Keratinocyte (primary cell): ENCODE measurements at regions not wholly inside any gene's neighbourhood (a gene's known extent, or its start where the extent isn't known, plus 50 kb on each side); places are given as distances from the start of the nearest gene placed in this dataset.

Experiments
- DNase-seq: peaks from one replicate; pipeline ENCODE4 v3.0.0-alpha.2; 2011; ENCODE audit warnings: low read depth, missing footprints, low spot score
- FAIRE-seq: peaks from 2 replicates; lab custom pipeline; 2011; peaks lifted over from hg19 to GRCh38; lab: Jason Lieb, UNC
- H2AFZ ChIP-seq: 2 replicates; pipeline ENCODE4 v1.6.0; 2012; ENCODE audit warnings: low read length, control low read depth, inconsistent platforms; ENCODE audit not compliant: control insufficient read depth
- H3K27ac ChIP-seq: 2 replicates; pipeline ENCODE4 v1.5.1; 2011; ENCODE audit warnings: low read length; ENCODE audit not compliant: control insufficient read depth, insufficient read depth
- H3K27me3 ChIP-seq: 3 replicates; pipeline ENCODE4 v1.6.0; 2011; ENCODE audit warnings: low read length; ENCODE audit not compliant: control insufficient read depth, insufficient read depth; ENCODE audit errors: extremely low read depth
- H3K36me3 ChIP-seq, 2 experiments: 2 replicates in 1 of 2; 3 replicates in 1 of 2; pipeline ENCODE4 v1.5.1; 2011; ENCODE audit warnings: low read length in 2 of 2, mild to moderate bottlenecking in 1 of 2; ENCODE audit not compliant: control insufficient read depth in 2 of 2, insufficient read depth in 2 of 2; ENCODE audit errors: extremely low read depth in 1 of 2
- H3K4me1 ChIP-seq: 3 replicates; pipeline ENCODE4 v1.5.1; 2011; ENCODE audit warnings: low read length; ENCODE audit not compliant: control insufficient read depth, insufficient read depth; ENCODE audit errors: extremely low read depth
- H3K4me2 ChIP-seq: 3 replicates; pipeline ENCODE4 v1.6.0; 2011; ENCODE audit warnings: low read depth, low read length; ENCODE audit not compliant: control insufficient read depth, insufficient read depth; ENCODE audit errors: extremely low read depth
- H3K4me3 ChIP-seq, 3 experiments: fragments of 200-600 bp in 1 of 3; sonication (generic) in 1 of 3; 2 replicates in 2 of 3; 3 replicates in 1 of 3; pipeline ENCODE4 v1.5.1; 2011 to 2016; ENCODE audit warnings: low read length in 3 of 3, mild to moderate bottlenecking in 3 of 3, control low read depth in 2 of 3, inconsistent platforms in 1 of 3, low read depth in 1 of 3, mixed read lengths in 1 of 3, mixed run types in 1 of 3, moderate library complexity in 1 of 3; ENCODE audit not compliant: control insufficient read depth in 2 of 3, insufficient read depth in 2 of 3; ENCODE audit errors: extremely low read depth in 1 of 3
- H3K79me2 ChIP-seq: 2 replicates; pipeline ENCODE4 v1.6.0; 2012; ENCODE audit warnings: low read length; ENCODE audit not compliant: control insufficient read depth, insufficient read depth
- H3K9ac ChIP-seq: 3 replicates; pipeline ENCODE4 v1.6.0; 2011; ENCODE audit warnings: low read length; ENCODE audit not compliant: control insufficient read depth, insufficient read depth; ENCODE audit errors: extremely low read depth
- H3K9me1 ChIP-seq: 3 replicates; pipeline ENCODE4 v1.6.0; 2011; ENCODE audit warnings: low read length; ENCODE audit not compliant: control insufficient read depth, insufficient read depth; ENCODE audit errors: extremely low read depth
- H3K9me3 ChIP-seq: 2 replicates; pipeline ENCODE4 v1.5.1; 2012; ENCODE audit warnings: low read depth, low read length; ENCODE audit not compliant: control insufficient read depth
- H4K20me1 ChIP-seq: 3 replicates; pipeline ENCODE4 v1.6.0; 2011; ENCODE audit warnings: low read length; ENCODE audit not compliant: control insufficient read depth, insufficient read depth; ENCODE audit errors: extremely low read depth
- CTCF ChIP-seq, 3 experiments: IDR thresholded peaks in 1 of 3; conservative IDR thresholded peaks in 1 of 3; optimal IDR thresholded peaks in 1 of 3; 2 replicates in 2 of 3; 3 replicates in 1 of 3; pipeline versions ENCODE3 to v1.5.1; 2011; ENCODE audit warnings: low read length in 3 of 3, mild to moderate bottlenecking in 3 of 3, moderate library complexity in 2 of 3, control low read depth in 1 of 3, inconsistent platforms in 1 of 3; ENCODE audit not compliant: insufficient read depth in 2 of 3; ENCODE audit errors: extremely low read depth in 1 of 3
- EZH2 ChIP-seq: IDR thresholded peaks from one replicate; pipeline ENCODE4 v1.6.1; 2012; ENCODE audit warnings: inconsistent platforms, mild to moderate bottlenecking, low read length, moderate library complexity
- dilution Hi-C: fragments of 300-500 bp; cut with MboI; formaldehyde crosslinking; loops from one replicate; pipeline ENCODE4 v1.7.0; 2020; ENCODE audit warnings: low sequenced_read_pairs; ENCODE audit not compliant: extremely low pct_ligation_motif_present

GRCh38 chr2:145615626-145616025 lies 1095.7 kb upstream of the ZEB2 start:
- H3K79me2 ChIP-seq: no peaks in the 10 kb centered on the region
- no peak overlapping the region for H3K4me3 ChIP-seq
- no peak overlapping the region for H2AFZ ChIP-seq
- no peak overlapping the region for H3K4me2 ChIP-seq
- no peak for DNase-seq
- no peak overlapping the region for H3K9ac ChIP-seq
- TF ChIP-seq CTCF (optimal IDR thresholded peaks at IDR 0.05 in 1 of 3, IDR thresholded peaks at IDR 0.05 in 1 of 3, conservative IDR thresholded peaks at IDR 0.05 in 1 of 3; ENCODE audit: extremely low read depth in 1 of 3, insufficient read depth in 2 of 3, low read length in 3 of 3) (no peak), EZH2 (no peak)
- H3K9me1 ChIP-seq: no peaks in the 10 kb centered on the region
- H4K20me1 ChIP-seq: no peaks in the 10 kb centered on the region
- no peak overlapping the region for H3K27ac ChIP-seq
- FAIRE-seq: no peak
- H3K4me1 ChIP-seq: no peaks in the 10 kb centered on the region
- no peaks in the 10 kb centered on the region for H3K9me3 ChIP-seq
- dilution Hi-C loops: no loop called here
- no peaks in the 10 kb centered on the region for H3K27me3 ChIP-seq
- H3K36me3 ChIP-seq: no peaks in the 10 kb centered on the region

GRCh38 chr2:145609951-145610350 lies 1090.0 kb upstream of the ZEB2 start:
- Histone ChIP-seq H3K4me1 (no peaks in the 10 kb centered on the region), H3K79me2 (no peaks in the 10 kb centered on the region), H3K27ac (no peak overlapping the region), H3K9me1 (no peaks in the 10 kb centered on the region), H4K20me1 (no peaks in the 10 kb centered on the region), H3K4me3 (no peak overlapping the region), H2AFZ (no peak overlapping the region), H3K9me3 (no peaks in the 10 kb centered on the region), H3K36me3 (no peaks in the 10 kb centered on the region), H3K4me2 (no peak overlapping the region), H3K27me3 (no peaks in the 10 kb centered on the region), H3K9ac (no peak overlapping the region)
- dilution Hi-C loops: no loop called here
- no peak for DNase-seq
- FAIRE-seq: no peak
- TF ChIP-seq CTCF (optimal IDR thresholded peaks at IDR 0.05 in 1 of 3, IDR thresholded peaks at IDR 0.05 in 1 of 3, conservative IDR thresholded peaks at IDR 0.05 in 1 of 3; ENCODE audit: extremely low read depth in 1 of 3, insufficient read depth in 2 of 3, low read length in 3 of 3) (no peak), EZH2 (no peak)
